Activated CD4-positive, alpha-beta T cell treated with anti-CD3 and anti-CD28 coated beads, Interleukin-2, amount 50 U/mL, for 16 hours (primary cell): ENCODE measurements at regions not wholly inside any gene's neighbourhood (a gene's known extent, or its start where the extent isn't known, plus 50 kb on each side); places are given as distances from the start of the nearest gene placed in this dataset.
"Not testable (repeated sequence)": the region's sequence is repeated elsewhere in the genome, so short reads cannot be mapped to it uniquely, and the experiment has no call there.

Source experiments
- DNase-seq: peaks from one replicate; pipeline ENCODE4 v3.0.0-alpha.2; 2020

GRCh38 chr5:160479220-160479619 is 57.6 kb downstream of the PTTG1 start:
- DNase-seq, result no peak

DNA sequence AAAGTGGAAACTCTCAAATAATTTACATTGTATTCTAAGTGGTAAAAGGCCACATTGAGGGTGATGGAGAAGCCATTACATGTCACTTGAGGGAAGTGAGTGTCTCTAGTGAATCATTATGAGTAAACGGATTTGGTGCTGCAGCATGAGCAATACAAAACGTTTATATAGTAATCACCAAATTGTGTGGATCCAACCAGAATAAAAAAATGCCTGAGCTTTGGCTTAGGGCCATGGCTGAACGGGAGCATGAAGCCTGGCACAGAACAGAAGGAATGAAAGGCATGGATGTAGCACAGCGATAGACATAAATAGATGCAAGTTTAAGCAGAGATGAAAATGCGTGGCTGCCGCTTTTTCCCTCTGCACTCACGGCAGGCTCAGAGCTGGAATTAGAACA is 58.3 kb downstream of the PTTG1 start:
- no peak for DNase-seq

GRCh38 chr5:160480652-160481051 is 59.0 kb downstream of the PTTG1 start:
- DNase-seq, result no peak

- no peak for DNase-seq
These were observed 63.0 kb downstream of the PTTG1 start for GRCh38 chr5:160484678-160485077.

- no peak for DNase-seq
These were observed 63.8 kb downstream of the PTTG1 start for GRCh38 chr5:160485364-160485969.

GRCh38 chr5:160486573-160486972 is 64.9 kb downstream of the PTTG1 start:
- DNase-seq, result peak; percentile 92

- DNase-seq, result no peak
These were observed 67.0 kb downstream of the PTTG1 start for GRCh38 chr5:160488394-160489325.

GRCh38 chr5:160491438-160491837 is 69.8 kb downstream of the PTTG1 start:
- DNase-seq, result no peak

- DNase-seq, result no peak
These were observed 70.9 kb downstream of the PTTG1 start for GRCh38 chr5:160492565-160492964.

GRCh38 chr5:160493806-160494338 is 72.2 kb downstream of the PTTG1 start:
- DNase-seq, result no peak

DNA sequence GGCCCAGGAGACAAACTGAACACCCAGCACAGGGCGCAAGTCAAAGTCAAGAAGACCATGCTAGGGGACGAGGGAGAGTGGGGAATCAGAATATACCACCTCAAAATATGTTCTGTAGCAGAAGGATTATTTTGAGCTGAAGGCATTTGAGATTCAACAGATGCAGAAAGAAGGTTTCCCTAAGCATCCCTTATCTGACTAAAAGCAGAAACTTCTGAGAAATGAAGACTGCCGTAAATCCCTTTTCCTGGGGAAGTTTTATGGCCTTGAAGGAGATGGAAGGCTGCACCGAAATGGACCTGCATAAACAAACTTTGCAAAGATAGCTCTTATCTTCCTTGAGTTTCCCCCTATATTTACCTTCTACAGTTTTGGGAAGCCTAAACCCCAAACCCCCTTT is 72.8 kb downstream of the PTTG1 start:
- DNase-seq, result no peak

GRCh38 chr5:160496334-160496733 is 74.7 kb downstream of the PTTG1 start:
- DNase-seq, result peak; percentile 48

DNA sequence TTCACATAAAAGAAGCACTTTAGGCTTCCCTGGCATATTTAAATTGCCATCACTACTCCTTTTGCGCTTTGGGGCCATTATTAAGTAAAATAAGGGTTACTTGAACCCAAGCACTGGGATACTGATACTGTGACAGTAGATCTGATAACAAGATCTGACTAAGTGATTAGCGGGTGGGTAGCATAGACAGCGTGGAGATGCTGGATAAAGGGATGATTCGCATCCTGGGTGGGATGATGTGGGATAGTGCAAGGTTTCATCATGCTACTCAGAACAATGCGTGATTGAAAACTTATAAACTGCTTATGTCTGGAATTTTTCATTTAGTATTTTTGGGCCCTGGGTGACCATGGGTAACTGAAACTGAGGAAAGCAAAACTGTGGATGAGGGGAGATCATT is 75.1 kb downstream of the PTTG1 start:
- DNase-seq, result no peak

DNA sequence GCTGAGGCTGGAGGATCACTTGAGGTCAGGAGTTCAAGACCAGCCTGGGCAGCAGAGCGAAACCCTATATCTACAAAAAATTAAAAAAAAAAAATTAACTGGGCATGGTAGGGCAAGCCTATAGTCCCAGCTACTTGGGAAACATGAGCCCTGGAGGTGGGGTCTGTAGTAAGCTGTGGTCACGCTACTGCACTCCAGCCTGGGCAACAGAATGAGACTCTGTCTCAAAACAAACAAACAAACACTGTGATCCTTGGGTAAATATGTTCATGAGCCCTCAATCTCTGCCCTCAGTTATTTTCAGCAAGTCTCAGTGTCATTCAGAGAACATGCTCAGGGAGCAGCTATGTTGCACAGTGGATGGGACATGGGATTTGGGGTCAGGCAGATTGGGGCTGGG is 76.2 kb downstream of the PTTG1 start:
- no peak for DNase-seq

- not testable (repeated sequence) for DNase-seq
These were observed 76.9 kb downstream of the PTTG1 start for GRCh38 chr5:160498441-160499043.

DNA sequence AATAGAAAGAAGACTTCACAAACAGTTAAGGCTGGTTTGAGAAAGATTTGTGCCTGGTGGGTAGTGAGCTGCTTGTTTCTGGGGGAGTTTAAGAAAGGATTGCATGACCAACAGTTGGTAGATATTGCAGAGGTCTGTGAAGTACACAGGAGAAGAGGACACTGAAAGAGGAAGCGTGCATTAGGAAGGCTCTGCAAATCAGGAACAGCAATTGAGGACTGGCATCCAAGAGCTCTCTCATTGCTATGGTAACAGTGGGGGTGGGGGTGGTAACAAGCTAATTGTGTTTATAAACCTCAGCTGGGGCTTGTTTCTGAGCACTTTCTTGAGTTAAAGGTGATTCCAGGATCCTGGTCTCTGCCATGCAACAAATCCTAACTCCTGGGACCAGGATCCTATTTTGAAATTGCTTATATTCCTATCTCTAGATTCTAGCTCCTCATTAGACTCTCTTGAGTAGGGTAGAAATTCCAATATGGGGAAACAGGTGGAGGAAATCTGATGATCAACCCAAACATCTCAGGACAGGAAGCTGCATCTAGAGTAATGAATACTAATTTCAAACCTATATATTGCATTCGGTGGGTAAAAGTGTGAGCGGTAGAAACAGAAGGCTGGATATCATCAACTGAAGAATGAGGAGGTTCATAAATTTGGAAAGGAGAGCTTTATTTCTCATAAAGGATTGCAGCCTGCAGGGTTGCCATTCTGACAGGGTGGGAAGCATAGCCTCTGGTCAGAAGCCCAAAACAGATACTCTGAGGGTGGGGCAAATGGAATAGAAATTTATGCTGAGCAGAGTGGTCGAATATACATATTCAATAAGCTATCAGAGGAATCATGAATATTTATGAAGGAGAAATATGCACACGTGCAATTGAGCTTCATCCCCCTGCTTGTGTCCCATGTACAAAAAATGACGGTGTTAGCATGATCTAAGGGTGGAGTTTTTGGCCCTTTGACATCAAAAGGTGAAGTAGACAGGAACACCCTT is 79.4 kb downstream of the PTTG1 start:
- no peak for DNase-seq

- no peak for DNase-seq
These were observed 83.3 kb downstream of the PTTG1 start for GRCh38 chr5:160504906-160505305.

- DNase-seq, result peak; percentile 83
These were observed 84.7 kb downstream of the PTTG1 start for GRCh38 chr5:160506006-160507004.

DNA sequence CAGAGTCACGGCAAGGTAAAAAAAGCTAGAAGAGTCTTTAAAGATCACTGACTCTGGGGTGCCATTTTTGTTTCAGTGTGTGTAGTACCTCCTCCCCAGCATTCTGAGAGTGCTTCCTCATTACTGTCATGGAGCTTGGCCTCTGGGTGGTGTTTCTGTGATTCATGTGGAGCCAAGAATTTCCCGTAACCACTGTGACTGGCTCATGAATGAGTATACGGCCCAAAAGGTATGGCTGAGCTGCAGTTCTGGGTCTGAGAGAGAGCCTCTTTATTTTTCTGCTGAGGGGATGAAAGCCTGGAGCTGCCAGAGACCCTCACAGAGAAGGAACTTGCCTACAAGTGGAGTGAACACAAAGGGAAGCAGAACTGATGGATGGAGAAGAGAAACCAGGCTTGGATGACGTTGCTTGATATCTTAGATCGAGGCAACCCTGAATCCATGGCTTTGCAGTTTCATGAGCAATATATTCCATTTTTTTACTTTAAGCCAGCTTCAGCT is 85.6 kb downstream of the PTTG1 start:
- peak; percentile 62 for DNase-seq

- DNase-seq, result peak; percentile 90
These were observed 87.2 kb downstream of the PTTG1 start for GRCh38 chr5:160508780-160509361.
